Loucy (cell line): ENCODE measurements at regions not wholly inside any gene's neighbourhood (a gene's known extent, or its start where the extent isn't known, plus 50 kb on each side); places are given as distances from the start of the nearest gene placed in this dataset.
A peak's percentile ranks its signal among the peaks of the same experiment; 100 is the strongest.
"Not testable (repeated sequence)": the region's sequence is repeated elsewhere in the genome, so short reads cannot be mapped to it uniquely, and the experiment has no call there.

Experiments
- H2AFZ ChIP-seq: fragments of 200-600 bp; sonication (generic); 2 replicates; pipeline ENCODE4 v1.6.0; 2016; ENCODE audit warnings: antibody characterized with exemption, mild to moderate bottlenecking, low read length, moderate library complexity
- H3F3A ChIP-seq: fragments of 200-600 bp; 2 replicates; pipeline ENCODE4 v1.6.0; 2016; ENCODE audit warnings: antibody characterized with exemption, low read depth, mild to moderate bottlenecking
- H3K27me3 ChIP-seq: fragments of 200-600 bp; sonication (generic); 2 replicates; pipeline ENCODE4 v1.6.1; 2014; ENCODE audit warnings: low read length, mild to moderate bottlenecking; ENCODE audit not compliant: insufficient read depth, poor library complexity, severe bottlenecking
- H3K36me3 ChIP-seq: fragments of 200-600 bp; sonication (generic); 2 replicates; pipeline ENCODE4 v1.6.1; 2016; ENCODE audit warnings: low read length; ENCODE audit not compliant: insufficient read depth
- H3K4me1 ChIP-seq: fragments of 200-600 bp; sonication (generic); 2 replicates; pipeline ENCODE4 v1.5.1; 2014; ENCODE audit warnings: low read length, mild to moderate bottlenecking; ENCODE audit not compliant: insufficient read depth, poor library complexity, severe bottlenecking
- H3K4me2 ChIP-seq: fragments of 200-600 bp; sonication (generic); 2 replicates; pipeline ENCODE4 v1.6.0; 2014; ENCODE audit warnings: antibody characterized with exemption, low read length, low read depth, mild to moderate bottlenecking; ENCODE audit not compliant: poor library complexity, severe bottlenecking
- H3K4me3 ChIP-seq: fragments of 200-600 bp; sonication (generic); 2 replicates; pipeline ENCODE4 v1.5.1; 2014; ENCODE audit warnings: low read length, mild to moderate bottlenecking, mixed read lengths; ENCODE audit not compliant: poor library complexity, severe bottlenecking
- H3K79me2 ChIP-seq: fragments of 200-600 bp; sonication (generic); 2 replicates; pipeline ENCODE4 v1.6.1; 2014; ENCODE audit warnings: low read length; ENCODE audit not compliant: insufficient read depth
- H3K9ac ChIP-seq: fragments of 200-600 bp; sonication (generic); 2 replicates; pipeline ENCODE4 v1.6.0; 2014; ENCODE audit warnings: mild to moderate bottlenecking, low read depth, low read length, moderate library complexity; ENCODE audit not compliant: poor library complexity, severe bottlenecking
- H3K9me2 ChIP-seq: fragments of 200-600 bp; sonication (generic); replicated peaks from 2 replicates; pipeline ENCODE4 v1.6.1; 2016; ENCODE audit warnings: low read depth, low read length, mixed read lengths
- H3K9me3 ChIP-seq: fragments of 200-600 bp; sonication (generic); 2 replicates; pipeline ENCODE4 v1.6.1; 2014; ENCODE audit warnings: mild to moderate bottlenecking, antibody characterized with exemption, low read length, low read depth; ENCODE audit not compliant: insufficient read depth
- H4K20me1 ChIP-seq: fragments of 200-600 bp; sonication (generic); 2 replicates; pipeline ENCODE4 v1.6.0; 2014; ENCODE audit warnings: antibody characterized with exemption, low read length, mild to moderate bottlenecking; ENCODE audit not compliant: insufficient read depth, poor library complexity, severe bottlenecking

DNA sequence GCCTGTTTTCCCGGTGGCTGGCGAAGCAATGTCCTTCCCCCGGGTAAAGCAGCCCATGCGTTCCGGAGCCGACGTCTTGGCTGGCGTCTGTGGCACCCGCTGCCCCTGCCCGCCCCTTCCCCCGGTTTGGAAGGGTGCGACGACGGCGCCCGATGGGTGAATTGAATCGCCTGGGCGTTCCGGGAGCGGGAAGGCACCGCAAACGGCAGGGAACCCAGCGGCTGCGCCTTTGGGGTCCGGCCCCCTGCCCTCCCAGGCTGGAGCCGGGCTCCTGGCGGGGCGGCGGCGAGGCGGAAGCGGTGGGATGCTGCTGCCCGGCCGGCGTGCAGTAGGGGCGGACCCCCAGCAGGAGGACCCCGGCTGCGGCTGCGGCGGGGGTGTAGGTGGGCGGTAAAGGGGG is 123.6 kb upstream of the RHOU start:
- H3K9ac ChIP-seq, H3F3A ChIP-seq, H3K27me3 ChIP-seq, H3K79me2 ChIP-seq, H4K20me1 ChIP-seq, H3K4me1 ChIP-seq, H3K4me2 ChIP-seq, H3K36me3 ChIP-seq, H2AFZ ChIP-seq, H3K9me3 ChIP-seq, H3K4me3 ChIP-seq, H3K9me2 ChIP-seq: not testable (repeated sequence)

DNA sequence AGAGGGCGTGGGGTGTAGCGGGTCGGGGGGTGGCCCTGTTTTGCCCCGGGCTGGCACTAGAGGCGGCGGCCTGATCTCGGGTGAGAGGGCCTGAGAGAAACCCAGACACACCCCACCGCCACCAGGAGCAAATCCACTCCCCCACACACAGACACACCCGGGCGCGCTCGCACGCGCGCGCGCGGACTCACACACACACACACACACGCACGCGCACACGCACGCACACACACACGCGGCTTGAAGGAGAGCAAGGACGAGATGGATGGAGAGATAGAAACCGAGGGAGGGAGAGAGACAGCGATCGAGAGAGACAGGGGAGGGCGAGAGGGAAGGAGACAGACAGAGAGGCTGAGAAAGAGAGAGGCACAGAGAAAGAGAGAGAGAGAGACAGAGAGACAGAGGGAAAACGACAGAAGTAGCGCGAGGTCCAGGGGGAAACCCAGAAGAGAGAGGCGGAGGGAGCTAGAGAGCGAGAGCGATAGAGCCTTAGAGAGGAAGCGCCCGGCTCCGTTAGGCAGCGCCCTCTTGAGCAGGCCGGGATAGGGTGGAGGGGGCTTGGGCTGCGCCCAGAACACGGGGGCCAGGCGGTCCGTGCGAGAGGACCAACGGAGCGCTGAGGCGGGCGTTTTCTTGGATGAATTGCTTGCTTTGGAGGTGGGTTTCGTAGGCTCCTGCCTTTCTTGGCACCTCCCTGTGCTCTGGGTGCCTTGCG is 113.1 kb upstream of the RHOU start:
- H3K4me3 ChIP-seq, H3K9me3 ChIP-seq, H3K9me2 ChIP-seq, H3K79me2 ChIP-seq, H3K27me3 ChIP-seq, H3F3A ChIP-seq, H3K36me3 ChIP-seq, H3K4me2 ChIP-seq, H3K9ac ChIP-seq, H2AFZ ChIP-seq, H3K4me1 ChIP-seq, H4K20me1 ChIP-seq: not testable (repeated sequence)

DNA sequence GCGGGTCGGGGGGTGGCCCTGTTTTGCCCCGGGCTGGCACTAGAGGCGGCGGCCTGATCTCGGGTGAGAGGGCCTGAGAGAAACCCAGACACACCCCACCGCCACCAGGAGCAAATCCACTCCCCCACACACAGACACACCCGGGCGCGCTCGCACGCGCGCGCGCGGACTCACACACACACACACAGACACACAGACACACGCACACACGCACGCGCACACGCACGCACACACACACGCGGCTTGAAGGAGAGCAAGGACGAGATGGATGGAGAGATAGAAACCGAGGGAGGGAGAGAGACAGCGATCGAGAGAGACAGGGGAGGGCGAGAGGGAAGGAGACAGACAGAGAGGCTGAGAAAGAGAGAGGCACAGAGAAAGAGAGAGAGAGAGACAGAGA is 108.8 kb upstream of the RHOU start:
- H3K79me2 ChIP-seq, H3K4me2 ChIP-seq, H3K9me2 ChIP-seq, H3K36me3 ChIP-seq, H3K9me3 ChIP-seq, H4K20me1 ChIP-seq, H3F3A ChIP-seq, H3K27me3 ChIP-seq, H3K9ac ChIP-seq, H2AFZ ChIP-seq, H3K4me3 ChIP-seq, H3K4me1 ChIP-seq: not testable (repeated sequence)

DNA sequence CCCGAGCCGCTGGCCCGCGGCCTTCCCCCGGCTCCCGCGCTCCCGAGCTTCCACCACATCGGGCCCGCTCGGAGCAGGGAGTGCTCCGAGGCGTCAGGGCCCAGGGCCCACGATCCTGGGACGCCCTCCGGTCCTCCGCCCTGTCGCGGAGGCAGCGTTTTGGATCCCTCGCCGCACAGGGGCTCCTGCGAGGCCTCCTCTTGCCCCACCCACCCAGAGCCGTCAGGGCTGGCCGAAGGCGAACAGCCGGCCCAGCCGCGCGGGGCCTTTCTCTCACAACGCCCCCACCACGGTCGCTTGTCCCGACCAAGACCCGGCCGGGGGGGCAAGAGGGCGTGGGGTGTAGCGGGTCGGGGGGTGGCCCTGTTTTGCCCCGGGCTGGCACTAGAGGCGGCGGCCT is 102.4 kb upstream of the RHOU start:
- peak overlapping the region; percentile 55 for H3K4me3 ChIP-seq
- H3K9ac ChIP-seq: not testable (repeated sequence)

DNA sequence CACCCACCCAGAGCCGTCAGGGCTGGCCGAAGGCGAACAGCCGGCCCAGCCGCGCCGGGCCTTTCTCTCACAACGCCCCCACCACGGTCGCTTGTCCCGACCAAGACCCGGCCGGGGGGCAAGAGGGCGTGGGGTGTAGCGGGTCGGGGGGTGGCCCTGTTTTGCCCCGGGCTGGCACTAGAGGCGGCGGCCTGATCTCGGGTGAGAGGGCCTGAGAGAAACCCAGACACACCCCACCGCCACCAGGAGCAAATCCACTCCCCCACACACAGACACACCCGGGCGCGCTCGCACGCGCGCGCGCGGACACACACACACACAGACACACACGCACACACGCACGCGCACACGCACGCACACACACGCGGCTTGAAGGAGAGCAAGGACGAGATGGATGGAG is 100.0 kb upstream of the RHOU start:
- not testable (repeated sequence) for H3K27me3 ChIP-seq, H3K9me2 ChIP-seq, H3K36me3 ChIP-seq, H3K4me1 ChIP-seq, H2AFZ ChIP-seq, H4K20me1 ChIP-seq, H3K79me2 ChIP-seq, H3F3A ChIP-seq, H3K9me3 ChIP-seq
- H3K9ac ChIP-seq: peak overlapping the region; percentile 62
- peak overlapping the region; percentile 62 for H3K4me3 ChIP-seq
- H3K4me2 ChIP-seq: peak overlapping the region; percentile 46

More for the DNA sequence above, 102.4 kb upstream of the RHOU start:
- H3K4me1 ChIP-seq, H4K20me1 ChIP-seq, H3K36me3 ChIP-seq, H2AFZ ChIP-seq, H3K4me2 ChIP-seq, H3K79me2 ChIP-seq, H3K9me3 ChIP-seq, H3K9me2 ChIP-seq, H3F3A ChIP-seq, H3K27me3 ChIP-seq: not testable (repeated sequence)

DNA sequence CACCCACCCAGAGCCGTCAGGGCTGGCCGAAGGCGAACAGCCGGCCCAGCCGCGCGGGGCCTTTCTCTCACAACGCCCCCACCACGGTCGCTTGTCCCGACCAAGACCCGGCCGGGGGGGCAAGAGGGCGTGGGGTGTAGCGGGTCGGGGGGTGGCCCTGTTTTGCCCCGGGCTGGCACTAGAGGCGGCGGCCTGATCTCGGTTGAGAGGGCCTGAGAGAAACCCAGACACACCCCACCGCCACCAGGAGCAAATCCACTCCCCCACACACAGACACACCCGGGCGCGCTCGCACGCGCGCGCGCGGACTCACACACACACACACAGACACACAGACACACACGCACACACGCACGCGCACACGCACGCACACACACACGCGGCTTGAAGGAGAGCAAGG is 97.8 kb upstream of the RHOU start:
- H3K9me3 ChIP-seq, H3K36me3 ChIP-seq, H3K79me2 ChIP-seq, H3K4me3 ChIP-seq, H2AFZ ChIP-seq, H3F3A ChIP-seq, H3K9ac ChIP-seq, H3K27me3 ChIP-seq, H3K4me1 ChIP-seq, H3K4me2 ChIP-seq, H3K9me2 ChIP-seq, H4K20me1 ChIP-seq: not testable (repeated sequence)
